ENCODE measurements at regions not wholly inside any gene's neighbourhood (a gene's known extent, or its start where the extent isn't known, plus 50 kb on each side); places are given as distances from the start of the nearest gene placed in this dataset.

- TF ChIP-seq EP300 (IDR thresholded peaks at IDR 0.05) (no peak), CTCF (IDR thresholded peaks at IDR 0.05) (no peak), POLR2A (IDR thresholded peaks at IDR 0.05) (no peak)
These were observed 858.4 kb downstream of the SLITRK6 start for GRCh38 chr13:84940798-84941197.
